GM19463 (cell line): ENCODE measurements at regions not wholly inside any gene's neighbourhood (a gene's known extent, or its start where the extent isn't known, plus 50 kb on each side); places are given as distances from the start of the nearest gene placed in this dataset.
"Not testable (repeated sequence)": the region's sequence is repeated elsewhere in the genome, so short reads cannot be mapped to it uniquely, and the experiment has no call there.

Experiments
- ATAC-seq: cut with Tn5 transposase; IDR thresholded peaks from one replicate; pipeline ENCODE4 v1.9.1; 2021; ENCODE audit warnings: mild to moderate bottlenecking, moderate library complexity; ENCODE audit not compliant: unreplicated experiment

- ATAC-seq = not testable (repeated sequence)
These were observed 1711.3 kb downstream of the KHDRBS2 start for GRCh38 chr6:60574723-60575122.

- not testable (repeated sequence) for ATAC-seq
These were observed 1713.4 kb downstream of the KHDRBS2 start for GRCh38 chr6:60572607-60573006.

- not testable (repeated sequence) for ATAC-seq
These were observed 1714.6 kb downstream of the KHDRBS2 start for GRCh38 chr6:60571293-60572016.

- not testable (repeated sequence) for ATAC-seq
These were observed 1715.4 kb downstream of the KHDRBS2 start for GRCh38 chr6:60570599-60570998.

DNA sequence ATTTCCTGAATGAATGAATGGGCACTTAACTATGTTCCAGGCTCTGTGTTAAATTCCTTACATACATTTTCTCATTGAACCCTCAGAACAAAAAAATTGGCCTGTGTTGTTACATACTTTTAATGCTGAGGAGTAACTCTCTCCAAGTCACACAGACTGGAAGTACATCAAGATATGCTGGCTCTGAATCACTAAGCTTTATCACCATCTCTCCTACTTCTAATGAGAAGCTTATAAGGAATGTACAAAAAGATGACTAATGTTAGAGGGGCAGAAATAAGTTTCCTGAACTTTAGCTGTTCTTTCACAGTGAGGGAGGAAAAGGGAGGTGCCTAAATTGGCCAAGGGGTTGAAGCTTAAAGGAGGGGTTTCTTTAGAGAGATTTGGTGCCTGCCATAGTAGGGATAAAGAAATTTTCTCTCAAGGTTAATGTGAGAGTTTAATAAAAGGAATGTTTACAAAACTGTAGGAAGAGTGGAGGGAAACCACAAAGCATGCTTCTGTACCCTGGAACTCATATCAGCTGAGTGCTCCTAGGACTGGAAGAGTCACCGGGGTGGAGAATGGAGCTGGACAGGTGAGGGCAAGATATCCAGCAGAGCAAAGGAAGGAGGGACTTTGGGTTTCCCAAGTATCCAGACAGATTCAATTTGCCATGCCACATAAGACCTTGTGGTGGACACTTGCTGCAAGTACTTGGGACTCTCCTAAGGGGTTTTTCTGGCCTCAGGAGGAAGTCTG is 1718.4 kb downstream of the KHDRBS2 start:
- not testable (repeated sequence) for ATAC-seq

DNA sequence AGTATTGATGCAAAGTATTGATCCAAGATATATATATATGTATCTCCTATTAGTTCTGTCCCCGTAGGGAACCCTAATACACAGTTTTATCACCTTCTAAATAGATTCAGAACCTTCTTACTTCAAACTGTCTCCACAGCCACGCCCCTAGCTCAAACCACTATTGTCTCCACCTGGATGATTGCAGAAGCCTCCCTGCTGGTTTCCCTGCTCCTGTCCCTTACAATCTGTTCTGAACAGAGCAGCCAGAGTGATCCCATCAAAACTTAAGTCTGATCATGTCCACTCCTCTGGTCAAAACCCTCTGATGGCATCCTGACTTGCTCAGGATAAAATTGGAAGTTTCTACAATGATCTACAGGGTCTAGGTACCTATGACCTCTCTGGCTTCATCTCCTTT is 1719.6 kb downstream of the KHDRBS2 start:
- not testable (repeated sequence) for ATAC-seq

- not testable (repeated sequence) for ATAC-seq
These were observed 1726.3 kb downstream of the KHDRBS2 start for GRCh38 chr6:60559702-60560101.

GRCh38 chr6:60547340-60547739 is 1738.7 kb downstream of the KHDRBS2 start:
- ATAC-seq = not testable (repeated sequence)

DNA sequence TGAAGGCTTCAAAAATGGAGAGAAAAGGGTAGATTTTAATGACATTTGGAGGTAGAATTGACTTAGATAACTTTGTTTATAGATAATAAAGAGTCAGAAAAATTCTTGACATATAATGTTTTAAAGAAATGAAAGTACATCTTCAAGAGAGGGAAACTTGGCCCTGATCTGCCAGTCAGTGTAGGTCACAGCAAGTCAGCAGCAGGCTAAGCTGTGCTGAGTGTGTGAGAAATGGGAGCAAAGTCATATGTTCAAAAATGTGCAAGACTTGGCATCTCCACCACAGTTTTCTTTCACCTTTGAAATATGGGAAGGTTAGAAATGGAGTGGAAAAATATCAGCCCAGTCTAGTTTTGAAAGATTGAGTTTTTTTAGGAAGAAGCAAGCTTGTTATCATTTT is 1761.3 kb downstream of the KHDRBS2 start:
- ATAC-seq = not testable (repeated sequence)

- not testable (repeated sequence) for ATAC-seq
These were observed 1808.3 kb downstream of the KHDRBS2 start for GRCh38 chr6:60477747-60478146.

- not testable (repeated sequence) for ATAC-seq
These were observed 1812.2 kb downstream of the KHDRBS2 start for GRCh38 chr6:60473805-60474204.

- ATAC-seq = not testable (repeated sequence)
These were observed 1814.6 kb downstream of the KHDRBS2 start for GRCh38 chr6:60471426-60471825.

DNA sequence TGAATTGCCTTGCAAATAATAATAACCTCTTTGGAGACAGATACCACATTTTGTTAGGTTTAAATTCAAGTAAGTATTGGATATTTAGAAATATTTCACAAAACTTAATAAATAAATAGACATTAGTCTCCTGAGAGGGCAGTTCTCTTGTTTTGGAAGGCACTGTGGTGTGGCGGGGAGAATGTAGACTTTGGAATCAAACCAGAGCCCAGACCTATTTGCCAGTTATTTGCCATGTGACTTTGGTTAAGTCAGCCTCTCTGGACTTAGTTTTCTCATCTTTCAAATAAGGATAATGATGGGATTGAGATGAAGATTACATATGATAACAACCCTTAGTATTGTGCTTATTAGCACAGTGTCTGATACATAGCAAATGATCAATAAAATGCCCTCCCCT is 1835.6 kb downstream of the KHDRBS2 start:
- not testable (repeated sequence) for ATAC-seq

DNA sequence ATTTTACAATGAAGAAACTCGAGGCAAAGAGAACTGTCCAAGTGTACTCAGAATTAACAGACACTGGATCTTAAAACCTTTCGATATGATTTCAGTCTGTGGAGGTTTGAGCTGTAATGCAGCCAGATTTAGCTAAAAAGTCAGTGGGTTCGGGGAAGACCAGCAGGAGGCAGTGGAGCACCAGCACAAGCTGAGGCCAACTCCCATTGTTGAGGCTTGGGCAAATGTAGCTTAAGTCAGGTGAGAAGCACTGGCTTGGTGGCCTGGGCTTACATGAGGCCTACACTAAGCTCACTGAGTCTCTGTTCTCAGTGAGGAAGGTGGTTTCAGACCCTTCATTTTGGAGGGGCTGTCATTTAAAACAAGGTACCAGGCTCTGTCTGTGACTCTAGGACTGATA is 1841.5 kb downstream of the KHDRBS2 start:
- ATAC-seq = not testable (repeated sequence)

DNA sequence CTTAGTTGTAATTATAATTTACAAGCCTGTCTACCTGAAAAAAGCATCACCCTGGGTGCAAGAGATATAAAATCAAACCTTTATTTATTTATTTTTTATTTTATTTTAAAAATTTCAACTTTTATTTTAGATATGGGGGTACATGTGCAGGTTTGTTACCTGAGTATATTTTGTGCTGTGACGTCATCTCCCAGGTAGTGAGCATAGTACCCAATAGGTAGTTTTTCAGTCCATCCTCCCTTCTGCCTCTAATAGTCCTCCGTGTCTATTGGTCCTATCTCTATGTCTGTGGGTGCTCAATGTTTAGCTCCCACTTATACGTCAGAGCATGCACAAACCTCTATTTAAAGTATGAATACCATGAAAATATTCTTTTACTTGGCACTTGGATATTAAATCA is 1846.3 kb downstream of the KHDRBS2 start:
- ATAC-seq = not testable (repeated sequence)

- ATAC-seq = peak; percentile 70
These were observed 1863.3 kb downstream of the KHDRBS2 start for GRCh38 chr6:60422691-60423090.

DNA sequence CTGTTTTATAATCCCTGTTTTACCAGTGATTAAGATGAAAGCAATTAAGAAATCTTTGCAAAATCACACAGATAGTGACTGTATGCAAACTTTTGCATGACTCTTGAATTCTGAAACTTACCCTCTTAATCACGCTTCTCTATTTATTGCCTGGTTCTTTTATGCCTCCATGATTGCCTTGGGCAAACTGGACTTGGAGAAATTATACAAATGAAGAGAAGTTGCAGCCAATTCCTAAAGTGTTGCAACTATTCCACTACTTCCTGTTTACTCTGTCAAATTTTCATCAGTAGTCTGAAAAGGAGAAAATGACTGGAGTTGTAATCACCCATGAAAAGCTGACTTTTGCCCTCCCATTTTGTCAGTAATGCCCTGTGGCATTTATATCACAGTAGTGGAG is 1869.9 kb downstream of the KHDRBS2 start:
- not testable (repeated sequence) for ATAC-seq

GRCh38 chr6:60408747-60409146 is 1877.3 kb downstream of the KHDRBS2 start:
- ATAC-seq = not testable (repeated sequence)

GRCh38 chr6:60403268-60403667 is 1882.8 kb downstream of the KHDRBS2 start:
- not testable (repeated sequence) for ATAC-seq

DNA sequence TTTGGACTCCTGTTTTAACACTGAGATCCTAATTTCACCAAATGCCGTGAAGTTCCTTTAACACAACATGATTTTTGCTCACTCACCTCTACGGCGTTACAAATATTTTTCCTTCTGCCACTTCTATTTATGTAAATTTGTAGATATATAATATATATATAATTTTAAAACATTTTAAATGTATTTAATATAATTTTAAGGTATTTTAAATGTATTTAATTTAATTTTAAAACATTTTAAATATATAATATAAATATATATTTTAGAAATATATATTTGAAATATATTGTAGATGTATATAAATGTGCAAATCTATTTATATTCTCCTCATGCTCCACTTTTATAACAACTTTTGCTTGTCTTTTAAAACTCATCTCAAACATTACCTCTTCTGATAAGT is 1883.5 kb downstream of the KHDRBS2 start:
- not testable (repeated sequence) for ATAC-seq

DNA sequence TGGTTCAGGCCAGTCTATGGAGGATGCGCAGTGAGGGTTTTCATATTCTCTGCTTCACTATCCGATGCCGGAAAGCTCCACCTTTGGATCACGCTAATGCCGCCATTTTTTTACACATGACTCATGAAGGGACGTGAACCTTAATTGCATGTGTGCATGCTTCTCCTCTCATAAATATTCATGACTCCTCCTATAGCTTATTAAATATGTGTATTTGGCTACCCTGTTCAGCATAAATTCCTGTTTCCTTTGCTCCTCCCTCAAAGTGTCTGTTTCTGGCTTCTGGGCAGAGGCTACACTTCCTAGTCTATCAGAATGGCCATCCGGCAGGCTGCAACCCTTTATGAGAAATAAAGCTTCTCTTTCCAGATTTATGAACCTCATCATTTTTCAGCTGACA is 1890.8 kb downstream of the KHDRBS2 start:
- ATAC-seq = not testable (repeated sequence)

GRCh38 chr6:60392969-60393368 is 1893.1 kb downstream of the KHDRBS2 start:
- not testable (repeated sequence) for ATAC-seq
